HG03175 (cell line): ENCODE measurements at regions not wholly inside any gene's neighbourhood (a gene's known extent, or its start where the extent isn't known, plus 50 kb on each side); places are given as distances from the start of the nearest gene placed in this dataset.
"Not testable (repeated sequence)": the region's sequence is repeated elsewhere in the genome, so short reads cannot be mapped to it uniquely, and the experiment has no call there.

Experiments
- ATAC-seq: cut with Tn5 transposase; IDR thresholded peaks from one replicate; pipeline ENCODE4 v1.9.1; 2021; ENCODE audit warnings: mild to moderate bottlenecking, moderate library complexity; ENCODE audit not compliant: unreplicated experiment

GRCh38 chr9:26261503-26262330 lies 583.5 kb upstream of the TUSC1 start:
- no peak for ATAC-seq

DNA sequence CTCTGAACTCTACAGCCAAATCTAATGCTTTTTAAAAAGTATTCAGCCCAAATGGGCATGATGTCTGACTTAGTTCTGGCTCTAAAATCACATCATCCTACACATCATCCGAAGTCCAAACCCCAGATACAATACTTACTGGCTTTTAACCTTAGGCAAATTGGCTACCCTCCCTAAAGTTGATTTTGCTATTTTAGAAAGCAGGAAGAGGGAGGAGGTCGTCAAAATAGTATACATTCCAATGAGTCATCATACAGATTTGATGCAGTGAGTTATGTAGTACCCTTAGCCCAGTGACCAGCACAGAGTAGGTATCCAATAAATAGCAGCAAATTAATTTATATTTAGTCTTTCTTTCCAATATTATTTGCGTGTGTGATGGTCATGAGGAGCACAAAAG lies 582.0 kb upstream of the TUSC1 start:
- no peak for ATAC-seq

DNA sequence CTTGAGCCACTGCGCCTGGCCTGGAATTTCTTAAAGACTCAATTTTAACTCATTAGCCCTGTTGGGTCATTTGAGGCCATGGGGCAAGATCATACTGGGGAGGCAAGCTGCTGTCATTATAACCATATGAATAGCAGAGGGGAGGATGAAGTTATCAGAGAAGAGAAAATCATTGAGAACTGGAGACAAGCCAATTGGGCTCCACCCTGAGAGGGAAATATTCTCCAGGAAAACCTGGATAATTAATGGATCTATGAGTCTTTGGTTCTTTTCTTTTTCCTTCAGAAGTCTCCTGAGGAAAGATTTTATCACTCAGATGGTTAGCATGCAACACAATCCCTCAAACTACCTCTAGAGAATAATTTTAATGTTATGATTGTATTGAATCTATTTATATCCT lies 569.6 kb upstream of the TUSC1 start:
- ATAC-seq, result no peak

GRCh38 chr9:26244661-26245451 lies 566.6 kb upstream of the TUSC1 start:
- no peak for ATAC-seq

DNA sequence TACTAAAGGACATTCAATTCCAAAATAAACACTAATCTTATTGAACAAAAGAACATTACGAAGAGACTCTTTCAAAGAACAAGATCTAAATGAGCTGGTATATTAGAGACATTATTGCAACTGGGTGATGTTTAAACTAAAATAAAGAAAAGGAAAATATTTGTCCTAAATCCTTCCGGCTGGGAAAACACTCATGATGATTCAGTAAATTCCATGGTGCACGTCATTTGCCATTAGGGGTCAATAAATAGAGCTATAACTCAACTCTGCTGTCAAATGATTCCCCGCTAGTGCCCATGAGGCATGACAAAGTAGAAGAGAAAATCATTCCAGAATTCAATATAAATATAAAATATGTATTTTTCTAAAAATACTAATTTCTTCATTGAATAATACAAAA lies 565.5 kb upstream of the TUSC1 start:
- ATAC-seq, result no peak

DNA sequence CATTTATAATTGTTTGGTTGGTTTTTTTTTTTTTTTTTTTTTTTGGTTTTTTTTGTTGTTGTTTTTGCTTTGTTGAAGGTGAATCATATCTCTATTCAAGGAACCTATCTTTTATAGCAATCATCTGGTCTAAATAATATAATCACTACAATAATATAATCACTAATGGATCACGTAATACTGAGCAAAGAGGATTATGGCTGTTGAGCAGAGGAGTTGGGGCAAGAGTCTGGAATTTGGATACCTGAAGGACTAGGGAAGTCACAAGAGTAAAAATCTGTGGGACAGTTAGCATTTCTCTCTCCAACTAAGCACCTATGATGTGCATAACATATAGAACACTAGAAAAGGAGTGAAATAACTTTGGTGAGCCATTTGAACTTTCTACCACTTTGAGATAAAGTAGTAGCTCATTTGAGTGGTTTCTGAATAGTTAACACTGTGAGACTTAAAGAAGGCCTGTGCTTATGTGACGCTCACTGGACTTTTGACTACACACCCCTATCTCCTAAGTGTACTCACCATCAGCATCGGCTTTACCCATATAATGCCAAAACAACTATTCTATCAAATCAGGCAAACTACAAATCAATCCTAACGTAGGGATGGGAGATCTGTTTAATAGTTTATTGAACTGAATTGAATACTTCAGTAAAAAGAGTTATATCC lies 564.9 kb upstream of the TUSC1 start:
- ATAC-seq, result no peak

GRCh38 chr9:26240020-26240419 lies 561.8 kb upstream of the TUSC1 start:
- no peak for ATAC-seq

GRCh38 chr9:26237256-26237655 lies 559.0 kb upstream of the TUSC1 start:
- ATAC-seq, result no peak

DNA sequence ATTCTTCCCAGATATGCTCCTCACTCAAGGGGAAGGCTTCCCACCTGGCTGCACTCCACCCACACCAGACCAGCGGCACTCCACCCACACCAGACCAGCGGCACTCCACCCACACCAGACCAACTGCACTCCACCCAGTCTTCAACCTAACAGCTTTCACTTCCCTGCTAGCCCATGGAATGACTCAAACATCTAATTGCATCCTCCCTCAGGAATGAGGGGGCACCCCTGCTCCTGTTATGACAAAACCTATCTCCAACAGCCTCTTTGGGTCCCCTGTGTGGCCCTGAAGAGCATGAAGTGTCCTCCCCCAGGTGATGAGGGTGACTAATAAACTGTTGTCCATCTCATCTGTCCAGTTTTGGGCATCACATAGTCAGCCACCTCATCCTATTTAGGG lies 556.6 kb upstream of the TUSC1 start:
- no peak for ATAC-seq

DNA sequence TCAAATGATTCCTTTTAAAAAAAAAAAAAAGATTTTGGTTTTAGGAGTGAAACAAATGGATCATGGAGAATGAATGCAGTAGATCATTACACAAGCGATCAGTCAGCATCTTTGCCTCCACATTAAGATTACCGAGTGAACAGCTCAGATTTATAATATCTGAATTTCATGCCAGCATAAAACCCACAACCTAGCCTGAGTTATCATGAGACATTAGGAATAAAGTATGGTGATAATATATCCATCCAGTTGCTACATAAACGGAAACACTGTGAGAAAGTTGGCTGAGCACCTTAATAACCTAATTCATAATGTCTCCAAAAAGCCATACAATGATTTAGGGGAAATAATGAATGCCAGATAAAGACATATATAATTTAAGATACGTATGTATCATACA lies 553.1 kb upstream of the TUSC1 start:
- no peak for ATAC-seq

DNA sequence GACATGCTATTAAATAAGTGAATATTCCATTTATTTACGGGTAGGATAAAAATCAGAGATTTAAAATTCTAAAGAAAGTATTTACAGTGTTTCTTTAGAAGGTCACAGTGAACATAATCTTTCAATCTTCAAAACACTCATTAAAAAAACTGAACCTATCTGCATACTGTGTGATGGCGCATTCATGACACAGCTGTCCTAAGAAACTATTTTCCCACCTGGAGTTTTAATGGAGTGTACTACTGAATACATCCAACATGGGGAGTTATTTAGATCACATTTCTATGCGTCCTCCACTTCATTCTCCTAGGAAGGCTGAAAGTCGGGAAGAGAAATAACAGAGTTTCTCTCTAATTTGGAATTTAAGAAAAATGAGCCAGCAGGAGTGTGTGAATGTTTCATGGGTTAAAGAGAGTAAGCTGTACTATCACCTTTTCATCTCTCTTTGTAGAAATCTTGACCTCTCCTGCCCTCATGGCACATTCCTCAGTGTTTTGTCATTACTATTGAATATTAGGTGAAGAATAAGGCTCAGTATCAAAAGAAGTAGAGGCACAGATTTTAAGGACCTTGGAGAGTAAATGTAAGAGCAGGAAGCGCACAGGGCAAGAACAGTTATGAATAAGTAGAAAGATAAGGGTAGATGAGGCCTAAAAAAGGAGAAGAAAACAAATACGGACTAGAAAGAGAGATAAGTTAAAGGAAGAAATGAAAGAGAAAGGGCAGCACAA lies 551.2 kb upstream of the TUSC1 start:
- ATAC-seq, result no peak

DNA sequence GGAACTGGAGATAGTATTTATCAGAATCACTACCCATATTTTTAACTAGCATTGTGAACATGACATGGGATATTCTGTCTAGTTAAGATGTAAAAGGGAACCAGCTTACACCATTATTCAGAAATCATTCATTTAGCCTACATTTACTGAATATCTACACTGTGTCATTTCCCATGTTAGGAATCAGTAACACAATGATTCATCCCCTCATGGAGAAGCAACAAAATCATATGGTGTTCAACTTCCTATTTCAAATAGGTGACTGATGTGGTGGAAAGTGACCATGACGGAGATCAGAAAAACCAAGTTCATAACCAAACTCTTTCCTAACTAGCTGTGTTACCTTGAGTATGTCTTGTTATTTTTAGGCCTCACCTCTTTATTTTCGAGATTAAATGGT lies 550.0 kb upstream of the TUSC1 start:
- ATAC-seq, result no peak

- ATAC-seq, result no peak
Observed at GRCh38 chr9:26221290-26221689, 543.0 kb upstream of the TUSC1 start.

DNA sequence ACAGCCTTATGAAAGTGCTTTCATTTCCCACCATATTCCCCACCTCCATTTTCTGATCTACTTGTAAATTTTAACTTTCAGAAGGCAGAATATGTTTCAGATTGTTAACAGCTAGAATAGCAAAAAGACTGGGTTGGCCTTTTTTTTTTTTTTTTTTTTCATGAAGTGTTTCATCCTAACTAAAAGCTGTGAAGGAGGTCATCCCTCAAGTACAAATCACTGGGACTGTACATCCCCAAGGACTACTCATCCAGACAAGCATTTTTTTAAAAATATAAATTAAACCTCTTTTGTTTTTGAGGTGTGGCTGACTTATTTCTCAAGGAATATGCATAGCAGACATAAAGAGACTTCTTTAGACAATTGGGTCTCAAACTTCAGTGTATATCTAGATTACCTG lies 542.1 kb upstream of the TUSC1 start:
- no peak for ATAC-seq

DNA sequence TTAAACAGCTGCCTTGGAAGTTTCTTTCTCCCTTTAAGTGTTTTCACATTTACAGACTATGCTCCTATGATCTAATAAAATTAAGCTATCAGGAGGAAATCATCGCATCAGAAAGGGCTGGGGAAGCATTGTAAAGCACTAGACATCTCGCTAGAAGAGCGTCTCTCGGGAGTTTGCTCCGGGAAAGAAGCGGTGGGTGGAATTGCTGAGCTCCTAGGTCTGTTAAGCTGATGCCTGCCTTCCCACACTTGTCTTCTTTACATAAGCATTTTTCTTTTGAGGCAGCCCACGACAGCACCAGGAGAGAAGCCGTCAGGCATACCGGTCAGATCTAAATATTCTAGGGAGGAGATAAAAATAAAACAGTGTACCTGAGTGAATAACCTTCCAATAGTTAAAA lies 541.7 kb upstream of the TUSC1 start:
- ATAC-seq, result no peak

- no peak for ATAC-seq
Observed at GRCh38 chr9:26216702-26217101, 538.5 kb upstream of the TUSC1 start.

DNA sequence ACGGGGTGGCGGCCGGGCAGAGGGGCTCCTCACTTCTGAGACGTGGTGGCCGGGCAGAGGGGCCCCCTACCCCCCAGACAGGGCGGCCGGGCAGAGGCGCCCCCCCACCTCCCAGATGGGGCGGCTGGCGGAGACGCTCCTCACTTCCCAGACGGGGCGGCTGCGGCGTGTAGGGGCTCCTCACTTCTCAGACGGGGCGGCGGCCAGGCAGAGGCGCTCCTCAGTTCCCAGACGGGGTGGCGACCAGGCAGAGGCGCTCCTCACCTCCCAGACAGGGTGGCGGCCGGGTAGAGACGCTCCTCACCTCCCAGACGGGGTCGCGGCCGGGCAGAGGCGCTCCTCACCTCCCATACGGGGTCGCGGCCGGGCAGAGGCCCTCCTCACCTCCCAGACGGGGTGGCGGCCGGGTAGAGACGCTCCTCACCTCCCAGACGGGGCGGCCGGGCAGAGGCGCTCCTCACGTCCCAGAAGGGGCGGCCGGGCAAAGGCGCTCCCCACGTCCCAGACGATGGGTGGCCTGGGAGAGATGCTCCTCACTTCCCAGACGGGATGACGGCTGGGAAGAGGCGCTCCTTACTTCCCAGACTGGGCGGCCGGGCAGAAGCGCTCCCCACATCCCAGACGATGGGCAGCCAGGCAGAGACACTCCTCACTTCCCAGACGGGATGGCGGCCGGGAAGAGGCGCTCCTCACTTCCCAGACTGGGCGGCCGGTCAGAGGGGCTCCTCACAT lies 536.6 kb upstream of the TUSC1 start:
- not testable (repeated sequence) for ATAC-seq

DNA sequence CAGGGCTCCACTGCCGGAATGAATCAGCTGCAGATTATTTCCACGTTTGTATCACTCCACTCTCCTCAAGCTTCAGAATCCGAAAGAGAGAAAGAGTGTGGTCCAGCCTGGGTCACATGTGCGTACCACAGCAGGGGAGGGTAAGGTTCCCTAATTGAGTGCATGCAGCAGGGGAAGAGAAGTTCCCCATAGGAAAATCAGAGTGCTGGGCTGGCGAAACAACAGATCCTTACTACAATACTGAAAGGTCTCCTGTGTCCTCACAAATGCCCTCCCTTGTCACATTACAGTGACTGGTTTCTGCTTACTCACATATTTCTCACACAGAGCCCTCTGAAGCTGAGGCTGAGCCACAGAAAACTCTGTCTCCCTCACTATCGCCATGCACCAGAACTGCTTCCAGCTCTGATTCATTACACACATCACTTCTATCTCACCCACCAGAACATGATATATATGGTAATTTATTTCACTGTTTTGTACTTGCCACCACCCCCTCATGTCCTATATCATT lies 532.2 kb upstream of the TUSC1 start:
- no peak for ATAC-seq

DNA sequence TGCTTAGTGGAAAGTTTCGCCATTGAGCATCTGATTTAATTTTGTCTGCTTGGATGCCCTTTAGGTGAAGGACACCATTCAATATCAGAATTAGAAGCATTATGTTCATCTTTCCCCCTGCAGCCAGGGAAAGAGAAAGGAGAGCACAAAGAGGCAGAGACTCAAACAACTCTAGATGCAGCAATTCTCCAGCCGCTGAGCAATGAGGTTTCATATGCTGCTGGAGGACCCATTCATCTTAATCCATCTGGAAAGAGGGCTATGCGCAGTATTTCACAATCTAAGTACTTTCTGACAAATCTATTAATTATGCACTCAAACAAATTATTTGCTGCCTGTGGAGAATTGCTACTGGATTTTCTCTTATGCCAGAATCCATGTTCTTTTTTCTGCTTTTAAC lies 527.0 kb upstream of the TUSC1 start:
- ATAC-seq, result no peak

- ATAC-seq, result no peak
Observed at GRCh38 chr9:26193237-26193636, 515.0 kb upstream of the TUSC1 start.
